ENCODE measurements at regions not wholly inside any gene's neighbourhood (a gene's known extent, or its start where the extent isn't known, plus 50 kb on each side); places are given as distances from the start of the nearest gene placed in this dataset.
"Not testable (repeated sequence)": the region's sequence is repeated elsewhere in the genome, so short reads cannot be mapped to it uniquely, and the experiment has no call there.

GRCh38 chr2:17249249-17249648 is 269.0 kb downstream of the RAD51AP2 start:
- DNase-seq = no peak

- no peak for DNase-seq
These were observed 272.3 kb downstream of the RAD51AP2 start for GRCh38 chr2:17245906-17246305.

GRCh38 chr2:17242813-17243485 is 275.3 kb downstream of the RAD51AP2 start:
- DNase-seq = no peak

- no peak for DNase-seq
These were observed 278.7 kb downstream of the RAD51AP2 start for GRCh38 chr2:17239550-17239949.

GRCh38 chr2:17235167-17235566 is 283.1 kb downstream of the RAD51AP2 start:
- DNase-seq = no peak

- no peak for DNase-seq
These were observed 285.3 kb downstream of the RAD51AP2 start for GRCh38 chr2:17232776-17233556.

GRCh38 chr2:17231394-17231965 is 286.8 kb downstream of the RAD51AP2 start:
- DNase-seq = no peak

GRCh38 chr2:17229414-17229813 is 288.8 kb downstream of the RAD51AP2 start:
- DNase-seq = no peak

GRCh38 chr2:17228461-17228860 is 289.8 kb downstream of the RAD51AP2 start:
- DNase-seq = no peak

- DNase-seq = no peak
These were observed 290.4 kb downstream of the RAD51AP2 start for GRCh38 chr2:17227856-17228255.

GRCh38 chr2:17226941-17227490 is 291.2 kb downstream of the RAD51AP2 start:
- DNase-seq = no peak

GRCh38 chr2:17223211-17223610 is 295.0 kb downstream of the RAD51AP2 start:
- DNase-seq = no peak

GRCh38 chr2:17208511-17208910 is 309.7 kb downstream of the RAD51AP2 start:
- no peak for DNase-seq

- DNase-seq = no peak
These were observed 311.5 kb downstream of the RAD51AP2 start for GRCh38 chr2:17206771-17207170.

GRCh38 chr2:17204214-17204613 is 314.0 kb downstream of the RAD51AP2 start:
- not testable (repeated sequence) for DNase-seq

- not testable (repeated sequence) for DNase-seq
These were observed 315.6 kb downstream of the RAD51AP2 start for GRCh38 chr2:17202628-17203027.

- DNase-seq = no peak
These were observed 318.5 kb downstream of the RAD51AP2 start for GRCh38 chr2:17199741-17200140.

GRCh38 chr2:17196380-17196779 is 321.9 kb downstream of the RAD51AP2 start:
- no peak for DNase-seq

- DNase-seq = no peak
These were observed 323.2 kb downstream of the RAD51AP2 start for GRCh38 chr2:17195016-17195415.

GRCh38 chr2:17194083-17194482 is 324.2 kb downstream of the RAD51AP2 start:
- DNase-seq = no peak

- DNase-seq = not testable (repeated sequence)
These were observed 324.8 kb downstream of the RAD51AP2 start for GRCh38 chr2:17193433-17193890.

- DNase-seq = no peak
These were observed 327.0 kb downstream of the RAD51AP2 start for GRCh38 chr2:17191223-17191622.

- DNase-seq = no peak
These were observed 327.7 kb downstream of the RAD51AP2 start for GRCh38 chr2:17190527-17190926.

GRCh38 chr2:17188721-17189120 is 329.5 kb downstream of the RAD51AP2 start:
- no peak for DNase-seq
